ENCODE measurements at regions not wholly inside any gene's neighbourhood (a gene's known extent, or its start where the extent isn't known, plus 50 kb on each side); places are given as distances from the start of the nearest gene placed in this dataset.

- Histone ChIP-seq H3K27ac (ENCODE audit: low read depth, low read length, poor library complexity, severe bottlenecking) (no peak overlapping the region), H3K27me3 (replicated peaks; ENCODE audit: insufficient read depth, low read depth, low read length, poor library complexity) (no peaks in the 10 kb centered on the region), H3K4me1 (ENCODE audit: insufficient read depth, low read length, poor library complexity, severe bottlenecking) (peaks cover 5% of the 10 kb centered on the region), H3K9me3 (ENCODE audit: low read depth, low read length, poor library complexity, severe bottlenecking) (no peaks in the 10 kb centered on the region), H3K4me3 (ENCODE audit: low read depth, low read length, poor library complexity, severe bottlenecking) (no peak overlapping the region), H3K36me3 (ENCODE audit: insufficient read depth, low read length, poor library complexity, severe bottlenecking) (no peaks in the 10 kb centered on the region)
- DNase-seq (ENCODE audit: low spot score): no peak
- no TSS peak for BruUV-seq (replicated peaks)
- intact Hi-C loops (cut with micrococcal nuclease; ENCODE audit: unreplicated experiment): no loop called here
- TF ChIP-seq CTCF (conservative IDR thresholded peaks at IDR 0.05; ENCODE audit: low read depth, low read length) (no peak), EZH2 (IDR thresholded peaks at IDR 0.05; ENCODE audit: borderline replicate concordance, low read depth, low read length, poor library complexity, severe bottlenecking) (no peak)
- POLR2A ChIA-PET (ENCODE audit: low non-redundant PET): no interaction called here
- CTCF ChIA-PET: no interaction called here
These were observed 187.7 kb upstream of the POU5F2 start for GRCh38 chr5:93929131-93929530.

GRCh38 chr5:93926831-93927620 lies 185.6 kb upstream of the POU5F2 start:
- BruUV-seq (replicated peaks): no TSS peak

GRCh38 chr5:93925321-93925720 lies 183.9 kb upstream of the POU5F2 start:
- Histone ChIP-seq H3K9me3 (ENCODE audit: low read depth, low read length, poor library complexity, severe bottlenecking) (no peaks in the 10 kb centered on the region), H3K27me3 (replicated peaks; ENCODE audit: insufficient read depth, low read depth, low read length, poor library complexity) (no peaks in the 10 kb centered on the region), H3K4me3 (ENCODE audit: low read depth, low read length, poor library complexity, severe bottlenecking) (no peak overlapping the region), H3K4me1 (ENCODE audit: insufficient read depth, low read length, poor library complexity, severe bottlenecking) (peaks cover 5% of the 10 kb centered on the region), H3K36me3 (ENCODE audit: insufficient read depth, low read length, poor library complexity, severe bottlenecking) (no peaks in the 10 kb centered on the region), H3K27ac (ENCODE audit: low read depth, low read length, poor library complexity, severe bottlenecking) (no peak overlapping the region)
- TF ChIP-seq EZH2 (IDR thresholded peaks at IDR 0.05; ENCODE audit: borderline replicate concordance, low read depth, low read length, poor library complexity, severe bottlenecking): no peak
- TF ChIP-seq CTCF (conservative IDR thresholded peaks at IDR 0.05; ENCODE audit: low read depth, low read length): no peak
- CTCF ChIA-PET: no interaction called here
- POLR2A ChIA-PET (ENCODE audit: low non-redundant PET): no interaction called here
- intact Hi-C loops (cut with micrococcal nuclease; ENCODE audit: unreplicated experiment): no loop called here
- BruUV-seq (replicated peaks): no TSS peak
- DNase-seq (ENCODE audit: low spot score): no peak

More at GRCh38 chr5:93926831-93927620, 185.6 kb upstream of the POU5F2 start:
- DNase-seq (ENCODE audit: low spot score): no peak
- no peaks in the 10 kb centered on the region for H3K9me3 ChIP-seq (ENCODE audit: low read depth, low read length, poor library complexity, severe bottlenecking)
- H3K27ac ChIP-seq (ENCODE audit: low read depth, low read length, poor library complexity, severe bottlenecking): no peak overlapping the region
- POLR2A ChIA-PET (ENCODE audit: low non-redundant PET): interaction anchor here (0.7 kb wide), 1 partner anchor 1754 kb away, joined by 5 read pairs; no protein-coding TSS in a partner anchor
- no peak for TF ChIP-seq EZH2 (IDR thresholded peaks at IDR 0.05; ENCODE audit: borderline replicate concordance, low read depth, low read length, poor library complexity, severe bottlenecking)
- no peak for TF ChIP-seq CTCF (conservative IDR thresholded peaks at IDR 0.05; ENCODE audit: low read depth, low read length)
- CTCF ChIA-PET: no interaction called here
- H3K36me3 ChIP-seq (ENCODE audit: insufficient read depth, low read length, poor library complexity, severe bottlenecking): no peaks in the 10 kb centered on the region
- no peak overlapping the region for H3K4me3 ChIP-seq (ENCODE audit: low read depth, low read length, poor library complexity, severe bottlenecking)
- peaks cover 5% of the 10 kb centered on the region for H3K4me1 ChIP-seq (ENCODE audit: insufficient read depth, low read length, poor library complexity, severe bottlenecking)
- intact Hi-C loops (cut with micrococcal nuclease; ENCODE audit: unreplicated experiment): no loop called here
- no peaks in the 10 kb centered on the region for H3K27me3 ChIP-seq (replicated peaks; ENCODE audit: insufficient read depth, low read depth, low read length, poor library complexity)

All from A673 (cell line).